GM13977 (cell line): ENCODE measurements at regions not wholly inside any gene's neighbourhood (a gene's known extent, or its start where the extent isn't known, plus 50 kb on each side); places are given as distances from the start of the nearest gene placed in this dataset.

ENCODE experiments used
- DNase-seq: peaks from one replicate; pipeline ENCODE4 v3.0.0; 2012; ENCODE audit warnings: low spot score
- in situ Hi-C: fragments of 300-500 bp; cut with MboI; formaldehyde crosslinking; loops from one replicate; pipeline ENCODE4 v1.12.0; 2022; ENCODE audit warnings: low sequenced_read_pairs, low pct_unique_long_range_greater_than_20kb, mixed read lengths, inconsistent platforms; ENCODE audit not compliant: unreplicated experiment
- TF ChIP-seq, protein P1 (sequence below): IDR thresholded peaks from 2 replicates; pipeline ENCODE4 v1.5.1; 2012; ENCODE audit warnings: mild to moderate bottlenecking, control low read depth; ENCODE audit not compliant: insufficient read depth; ENCODE audit errors: extremely low read depth, missing control alignments

DNA sequence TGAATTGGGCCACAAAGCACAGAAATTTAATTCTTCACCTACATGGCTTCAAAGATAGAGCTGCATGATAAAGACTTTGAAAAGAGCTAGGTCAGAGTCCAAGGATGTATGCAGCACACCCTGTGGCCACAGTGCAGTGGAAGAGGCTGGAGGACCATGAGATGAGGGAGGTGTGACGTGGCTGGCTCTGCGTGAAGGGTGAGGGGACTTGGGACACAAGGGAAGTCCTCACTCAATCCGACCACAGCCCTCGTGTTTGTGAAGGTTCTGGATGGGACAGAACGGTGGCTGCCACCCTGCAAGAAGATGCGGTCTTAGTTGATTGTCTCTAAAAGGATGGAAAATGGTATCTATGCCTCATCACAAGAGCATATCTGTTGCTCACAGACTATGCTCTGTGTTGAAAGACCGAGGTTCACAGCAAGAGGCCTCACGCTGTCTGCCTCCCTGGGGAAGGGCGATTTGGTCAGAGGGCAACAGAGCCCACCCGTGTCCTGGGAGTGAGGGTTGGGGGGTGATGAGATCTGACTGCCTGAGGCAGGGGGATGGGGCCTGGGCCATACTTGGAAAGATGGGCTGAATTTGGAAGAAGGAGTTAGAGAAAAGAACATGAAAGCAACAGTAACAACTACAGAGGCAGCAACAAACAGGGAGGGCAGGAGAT, 174.4 kb upstream of the SHH start:
- DNase-seq: no peak
- in situ Hi-C loops: no loop called here
- TF ChIP-seq, protein P1, sequence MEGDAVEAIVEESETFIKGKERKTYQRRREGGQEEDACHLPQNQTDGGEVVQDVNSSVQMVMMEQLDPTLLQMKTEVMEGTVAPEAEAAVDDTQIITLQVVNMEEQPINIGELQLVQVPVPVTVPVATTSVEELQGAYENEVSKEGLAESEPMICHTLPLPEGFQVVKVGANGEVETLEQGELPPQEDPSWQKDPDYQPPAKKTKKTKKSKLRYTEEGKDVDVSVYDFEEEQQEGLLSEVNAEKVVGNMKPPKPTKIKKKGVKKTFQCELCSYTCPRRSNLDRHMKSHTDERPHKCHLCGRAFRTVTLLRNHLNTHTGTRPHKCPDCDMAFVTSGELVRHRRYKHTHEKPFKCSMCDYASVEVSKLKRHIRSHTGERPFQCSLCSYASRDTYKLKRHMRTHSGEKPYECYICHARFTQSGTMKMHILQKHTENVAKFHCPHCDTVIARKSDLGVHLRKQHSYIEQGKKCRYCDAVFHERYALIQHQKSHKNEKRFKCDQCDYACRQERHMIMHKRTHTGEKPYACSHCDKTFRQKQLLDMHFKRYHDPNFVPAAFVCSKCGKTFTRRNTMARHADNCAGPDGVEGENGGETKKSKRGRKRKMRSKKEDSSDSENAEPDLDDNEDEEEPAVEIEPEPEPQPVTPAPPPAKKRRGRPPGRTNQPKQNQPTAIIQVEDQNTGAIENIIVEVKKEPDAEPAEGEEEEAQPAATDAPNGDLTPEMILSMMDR: no peak

DNA sequence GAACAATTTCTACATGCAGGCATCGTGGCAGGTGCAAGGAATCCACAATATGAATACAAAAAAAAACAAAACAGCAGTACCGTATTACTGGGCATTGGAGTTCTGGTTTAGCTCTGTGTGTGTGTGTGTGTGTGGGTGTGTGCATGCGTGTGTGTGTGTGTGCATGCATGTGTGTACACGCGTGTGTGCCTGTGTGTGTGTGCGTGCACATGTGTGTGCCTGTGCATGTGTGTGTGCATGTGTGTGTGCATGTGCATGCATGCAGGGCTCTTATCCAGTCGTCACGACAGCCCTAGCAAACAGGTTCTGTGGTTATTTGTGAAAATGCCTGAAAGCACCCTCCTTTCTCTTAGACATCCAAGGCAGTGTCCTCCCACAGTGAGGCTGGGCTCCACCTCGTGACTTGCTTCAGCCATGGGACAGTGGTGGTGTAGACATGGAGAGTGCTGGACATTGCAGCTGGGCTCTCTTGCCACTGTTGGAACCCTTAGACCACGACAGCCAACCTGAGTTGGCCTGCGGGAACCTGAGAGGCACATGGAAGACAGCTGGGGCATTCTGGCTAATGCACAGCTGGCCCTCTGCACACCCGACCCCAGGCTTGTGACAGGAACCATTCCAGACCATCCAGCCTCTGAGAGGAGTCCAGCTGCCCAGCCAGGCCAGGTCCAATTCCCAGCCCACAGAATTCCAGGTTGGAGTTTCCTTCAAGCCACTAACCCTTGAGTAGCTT, 173.4 kb upstream of the SHH start:
- TF ChIP-seq, protein P1: no peak
- no peak for DNase-seq
- in situ Hi-C loops: no loop called here

DNA sequence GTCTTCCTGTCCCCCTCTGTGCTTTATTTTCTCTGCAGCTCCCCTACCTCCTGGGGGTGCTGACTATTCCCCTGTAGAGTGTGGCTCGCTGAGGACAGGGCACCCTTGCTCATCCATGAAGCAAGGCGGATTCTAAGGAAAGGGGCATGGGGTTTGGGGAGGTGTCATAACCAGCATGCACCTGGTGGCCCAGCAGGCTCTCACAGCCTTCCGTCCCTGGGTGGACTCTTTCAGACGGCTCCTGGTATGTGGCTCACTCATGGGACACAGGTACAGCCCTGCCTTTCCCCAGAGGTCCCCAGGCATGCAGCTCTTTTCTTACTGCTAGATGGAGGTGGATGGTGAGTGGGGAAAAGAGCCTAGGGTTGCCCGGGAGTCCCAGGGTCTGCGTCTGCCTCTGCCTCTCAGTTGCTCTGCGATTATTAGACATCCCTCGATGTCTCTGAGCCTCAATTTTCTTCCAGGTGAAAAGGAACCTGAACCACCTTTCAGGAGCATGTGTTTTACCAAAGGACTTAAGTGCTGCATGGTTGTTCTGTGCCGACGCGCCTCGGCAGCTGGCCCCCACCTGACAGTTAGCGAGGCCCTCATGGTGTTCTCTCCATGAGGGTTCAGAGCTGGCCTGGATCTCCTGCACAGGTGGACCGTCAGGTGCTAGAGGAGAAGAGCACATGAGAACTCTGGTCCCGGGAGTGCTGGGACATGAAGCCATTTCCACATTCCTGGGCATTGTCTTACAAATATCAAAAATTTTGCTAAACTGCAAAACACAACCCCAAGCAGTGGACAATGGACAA, 172.5 kb upstream of the SHH start:
- in situ Hi-C loops: no loop called here
- TF ChIP-seq, protein P1: no peak
- no peak for DNase-seq

DNA sequence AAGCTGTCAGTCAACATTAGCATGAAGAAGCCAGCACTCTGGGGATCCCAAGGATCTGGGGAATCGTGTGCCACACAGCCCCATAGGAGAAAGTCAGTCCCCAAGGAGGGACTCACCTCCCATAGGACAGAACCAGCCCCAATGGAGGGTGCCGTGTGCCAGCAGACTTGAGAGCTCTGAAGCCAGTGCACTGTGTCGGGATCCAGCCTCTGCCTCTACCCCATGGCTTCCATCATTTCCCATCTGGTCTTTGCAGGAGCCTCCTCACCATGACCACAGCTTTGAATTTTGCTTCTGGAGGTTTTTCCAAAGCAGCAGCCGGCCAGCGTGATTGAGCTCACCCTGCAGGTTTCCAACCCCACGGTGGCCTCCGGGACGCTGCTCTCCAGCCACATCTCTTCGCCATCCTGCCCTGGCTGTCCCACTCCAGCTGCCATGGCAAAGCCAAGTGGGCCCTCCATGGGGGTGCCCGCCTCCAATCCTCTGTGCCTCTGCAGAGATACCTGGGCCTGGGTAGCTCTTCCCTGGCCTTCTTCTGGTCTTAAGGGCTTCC, 171.8 kb upstream of the SHH start:
- in situ Hi-C loops: no loop called here
- TF ChIP-seq, protein P1: no peak
- no peak for DNase-seq

DNA sequence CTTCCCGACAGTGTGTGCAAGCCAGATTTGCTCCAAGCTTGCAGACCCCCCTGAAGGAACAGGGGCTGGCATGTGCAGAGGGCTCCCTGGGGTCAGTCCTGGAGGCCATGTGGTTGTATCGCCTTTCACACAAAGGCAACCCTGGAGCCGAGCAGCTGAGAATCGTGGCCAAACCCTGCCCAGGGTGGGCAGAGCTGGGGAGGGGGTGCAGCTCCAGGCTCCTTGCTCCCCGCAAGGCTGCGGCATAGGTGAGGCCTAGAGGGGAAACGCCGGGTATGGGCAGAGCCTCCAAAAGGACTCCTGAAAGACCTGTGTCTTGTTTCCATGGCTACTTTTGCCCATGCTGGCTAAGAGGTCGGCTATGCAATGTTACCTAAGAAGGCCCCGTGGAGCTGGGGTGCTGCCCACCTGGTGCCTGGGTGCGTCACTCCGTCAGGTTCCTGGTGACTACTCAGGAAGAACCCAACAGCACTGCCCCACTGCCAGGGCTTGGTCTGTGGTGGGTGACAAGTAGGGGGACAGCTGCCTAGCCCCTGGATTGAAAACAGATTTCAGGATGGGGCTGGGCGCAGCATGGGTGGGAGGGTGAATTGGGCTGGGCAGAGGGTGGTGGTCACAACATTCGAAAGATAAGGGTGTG, 171.0 kb upstream of the SHH start:
- TF ChIP-seq, protein P1: no peak
- in situ Hi-C loops: no loop called here
- no peak for DNase-seq

DNA sequence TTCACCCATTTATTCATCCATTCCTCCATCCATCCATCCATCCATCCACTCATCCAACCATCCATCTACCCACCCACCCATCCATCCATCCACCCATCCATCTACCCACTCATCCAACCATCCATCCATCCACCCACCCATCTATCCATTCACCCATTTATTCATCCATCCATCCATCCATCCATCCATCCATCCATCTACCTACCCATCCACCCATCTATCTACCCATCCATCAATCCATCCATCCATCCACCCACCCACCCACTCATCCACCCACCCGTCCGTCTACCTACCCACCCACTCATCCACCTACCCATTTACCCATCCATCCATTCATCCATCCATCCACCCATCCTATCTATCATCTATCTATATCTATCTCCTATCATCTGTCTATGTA, 169.4 kb upstream of the SHH start:
- DNase-seq: no peak
- TF ChIP-seq, protein P1: no peak
- in situ Hi-C loops: no loop called here
